ENCODE measurements at regions not wholly inside any gene's neighbourhood (a gene's known extent, or its start where the extent isn't known, plus 50 kb on each side); places are given as distances from the start of the nearest gene placed in this dataset.

DNA sequence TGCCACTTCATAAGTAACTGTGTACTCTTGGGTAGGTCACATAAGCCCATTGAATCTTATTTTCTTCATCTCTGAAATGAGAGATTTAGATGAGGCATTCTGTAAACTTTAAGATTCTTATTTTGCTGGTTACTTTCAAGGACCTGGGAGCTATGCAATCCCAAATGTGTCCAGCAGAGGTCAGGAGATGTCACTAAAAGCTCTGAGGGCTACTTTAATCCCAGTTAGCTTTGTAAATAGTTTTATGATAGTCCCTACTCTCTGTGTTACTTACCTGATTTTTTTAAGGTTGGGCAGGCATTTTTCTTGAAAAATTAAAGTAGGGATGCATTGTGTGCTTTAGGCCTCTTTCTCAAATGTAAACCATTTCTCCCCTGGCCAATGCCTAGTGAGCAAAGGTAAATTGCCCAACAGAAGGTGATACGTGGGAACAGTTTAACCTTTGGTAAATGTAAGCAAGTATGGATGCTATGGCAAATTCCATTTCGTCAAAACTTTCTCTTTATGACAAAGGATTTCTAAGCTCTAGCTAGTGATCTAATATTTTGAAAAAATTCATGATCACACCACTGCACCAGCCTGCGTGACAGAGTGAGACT lies 57.1 kb upstream of the WSB1 start:
- TF ChIP-seq NFIC (IDR thresholded peaks at IDR 0.05; ENCODE audit: borderline replicate concordance) (no peak), FOXJ3 (CRISPR knock-in tag; IDR thresholded peaks at IDR 0.05) (no peak)
- TF ChIP-seq, protein P1, sequence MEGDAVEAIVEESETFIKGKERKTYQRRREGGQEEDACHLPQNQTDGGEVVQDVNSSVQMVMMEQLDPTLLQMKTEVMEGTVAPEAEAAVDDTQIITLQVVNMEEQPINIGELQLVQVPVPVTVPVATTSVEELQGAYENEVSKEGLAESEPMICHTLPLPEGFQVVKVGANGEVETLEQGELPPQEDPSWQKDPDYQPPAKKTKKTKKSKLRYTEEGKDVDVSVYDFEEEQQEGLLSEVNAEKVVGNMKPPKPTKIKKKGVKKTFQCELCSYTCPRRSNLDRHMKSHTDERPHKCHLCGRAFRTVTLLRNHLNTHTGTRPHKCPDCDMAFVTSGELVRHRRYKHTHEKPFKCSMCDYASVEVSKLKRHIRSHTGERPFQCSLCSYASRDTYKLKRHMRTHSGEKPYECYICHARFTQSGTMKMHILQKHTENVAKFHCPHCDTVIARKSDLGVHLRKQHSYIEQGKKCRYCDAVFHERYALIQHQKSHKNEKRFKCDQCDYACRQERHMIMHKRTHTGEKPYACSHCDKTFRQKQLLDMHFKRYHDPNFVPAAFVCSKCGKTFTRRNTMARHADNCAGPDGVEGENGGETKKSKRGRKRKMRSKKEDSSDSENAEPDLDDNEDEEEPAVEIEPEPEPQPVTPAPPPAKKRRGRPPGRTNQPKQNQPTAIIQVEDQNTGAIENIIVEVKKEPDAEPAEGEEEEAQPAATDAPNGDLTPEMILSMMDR (IDR thresholded peaks at IDR 0.05), result peak; percentile 94

Data from SK-N-SH (cell line).